CD4-positive, alpha-beta T cell treated with Interleukin-15 for 4 hours (primary cell): ENCODE measurements at regions not wholly inside any gene's neighbourhood (a gene's known extent, or its start where the extent isn't known, plus 50 kb on each side); places are given as distances from the start of the nearest gene placed in this dataset.
A peak's percentile ranks its signal among the peaks of the same experiment; 100 is the strongest.
"Not testable (repeated sequence)": the region's sequence is repeated elsewhere in the genome, so short reads cannot be mapped to it uniquely, and the experiment has no call there.

Source experiments
- DNase-seq: peaks from one replicate; pipeline ENCODE4 v3.0.0-alpha.2; 2020; ENCODE audit warnings: low spot score

DNA sequence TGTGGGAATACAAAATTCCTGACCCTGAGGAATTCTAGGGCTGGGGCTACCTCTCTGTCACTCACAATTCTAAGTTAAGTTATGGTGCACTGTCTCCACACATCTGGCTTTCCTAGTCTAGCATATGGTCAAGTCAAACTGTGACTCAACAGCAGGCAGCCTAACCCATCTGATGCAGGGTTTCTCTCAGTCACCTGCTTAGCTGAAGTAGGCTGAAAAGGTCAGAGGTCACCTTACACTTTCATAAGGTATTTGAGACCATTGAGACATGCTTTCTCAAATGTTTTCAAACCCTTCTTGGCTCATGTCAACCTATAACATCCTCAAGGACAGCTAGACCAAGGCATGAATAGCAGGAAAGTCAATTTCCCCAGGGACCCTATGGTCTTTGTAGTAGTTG is 196.5 kb upstream of the STK26 start:
- DNase-seq: no peak

DNA sequence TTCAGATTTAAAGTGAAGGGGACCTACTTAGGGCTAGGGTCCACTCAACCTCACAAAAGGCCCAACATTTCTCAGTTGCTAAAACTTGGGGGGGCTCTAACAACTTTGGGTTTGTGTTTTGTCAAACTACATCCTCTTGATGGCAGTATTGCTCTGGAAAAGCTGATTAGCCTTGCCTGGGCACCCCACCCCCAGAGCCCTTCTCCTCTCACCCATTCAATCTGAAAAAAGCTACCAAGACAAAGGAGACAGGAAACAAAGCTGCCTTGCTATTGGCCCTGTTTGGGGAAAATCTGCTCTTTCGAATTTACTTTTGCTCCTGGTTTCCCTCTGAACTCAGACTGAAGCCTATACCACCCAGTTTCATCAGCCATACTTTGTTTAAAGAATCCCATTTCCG is 195.2 kb upstream of the STK26 start:
- peak; percentile 43 for DNase-seq

DNA sequence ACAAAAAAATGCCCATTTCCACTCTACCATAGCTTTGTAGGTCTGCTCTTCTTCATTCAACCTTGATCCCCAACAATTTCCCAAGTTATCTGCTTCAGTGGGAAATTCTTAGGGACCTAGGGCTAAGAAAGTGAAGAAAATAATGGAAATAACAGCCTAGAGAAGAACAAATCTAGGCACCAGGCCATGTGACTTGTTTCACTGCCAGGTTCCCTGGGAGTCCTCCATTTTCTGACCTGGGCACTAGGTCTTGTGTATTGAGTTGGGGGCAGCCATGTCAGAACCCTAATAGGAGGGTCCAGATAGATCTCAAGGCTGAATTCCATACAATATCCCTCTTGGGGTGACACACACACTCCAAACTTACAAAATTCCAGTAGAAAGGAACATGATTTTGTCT is 194.6 kb upstream of the STK26 start:
- DNase-seq: no peak

DNA sequence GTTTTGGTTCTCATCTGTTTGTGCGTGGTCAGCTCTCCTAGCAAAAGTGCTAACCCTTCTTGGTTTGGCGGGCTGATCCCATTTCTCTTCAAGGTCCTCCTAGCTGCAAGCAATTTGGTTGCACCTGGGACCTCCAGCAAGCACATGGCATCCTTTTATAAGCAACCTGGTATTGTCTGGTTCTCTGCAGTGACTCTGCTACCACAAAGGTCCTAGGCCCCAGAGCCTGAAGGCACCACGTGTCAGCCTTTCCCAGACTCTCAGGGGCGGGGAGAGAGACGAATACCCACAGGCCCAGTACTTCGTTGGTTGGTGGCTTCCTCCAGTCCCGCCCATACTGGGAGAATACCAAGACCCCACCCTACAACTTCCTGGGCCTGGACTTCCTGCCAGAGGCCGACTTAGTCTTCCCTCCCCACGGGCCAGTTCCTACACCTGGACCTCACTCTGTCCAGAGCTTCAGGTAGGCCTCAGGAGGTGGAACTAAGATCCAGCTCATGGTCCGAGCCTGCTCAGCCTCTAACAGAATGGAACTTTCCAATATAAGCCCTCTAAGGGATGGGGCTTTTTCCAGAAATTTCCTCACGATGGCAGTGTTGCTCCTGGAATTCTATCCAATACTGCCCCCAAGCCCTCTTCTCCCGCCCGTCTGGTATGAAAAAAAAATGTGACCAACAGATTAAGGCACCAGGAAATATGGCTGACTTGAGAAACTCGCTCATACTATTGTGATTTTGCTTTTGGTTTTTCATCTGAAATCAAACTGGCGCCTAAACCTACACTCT is 192.5 kb upstream of the STK26 start:
- peak; percentile 59 for DNase-seq

DNA sequence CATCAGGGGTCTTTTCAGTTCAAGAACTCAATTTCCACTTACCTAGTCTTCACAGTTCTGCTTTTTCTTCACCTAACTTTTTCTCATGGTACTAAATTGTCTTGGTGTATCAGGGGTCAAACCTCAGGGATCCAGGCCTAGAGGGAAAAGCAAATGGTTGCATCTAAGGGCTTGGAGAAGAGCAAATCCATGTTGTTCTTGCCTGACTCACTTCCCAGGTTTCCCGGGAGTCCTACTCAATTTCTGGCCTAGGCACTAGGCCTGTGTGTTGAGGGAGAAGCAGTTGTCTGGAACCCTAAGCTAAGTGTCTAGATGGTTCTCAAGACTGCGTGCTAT is 191.9 kb upstream of the STK26 start:
- no peak for DNase-seq

DNA sequence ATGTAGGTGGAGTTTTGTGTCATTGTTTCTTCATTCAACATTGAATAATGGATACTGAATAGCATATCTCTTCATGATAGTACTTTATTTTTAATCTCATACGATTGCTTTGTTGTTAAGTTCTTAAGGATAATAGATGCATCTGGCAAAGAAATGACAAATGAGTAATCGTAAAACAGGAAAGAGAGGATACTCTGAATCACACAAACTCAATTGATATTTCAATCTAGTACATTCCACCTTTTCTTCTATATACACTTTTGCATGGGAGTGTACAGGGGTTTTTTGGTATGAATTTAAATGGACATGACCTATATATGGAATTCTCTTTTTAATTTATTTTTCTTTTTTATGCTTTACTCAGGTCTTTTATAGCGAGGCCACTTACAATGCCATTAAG is 186.9 kb upstream of the STK26 start:
- no peak for DNase-seq

DNA sequence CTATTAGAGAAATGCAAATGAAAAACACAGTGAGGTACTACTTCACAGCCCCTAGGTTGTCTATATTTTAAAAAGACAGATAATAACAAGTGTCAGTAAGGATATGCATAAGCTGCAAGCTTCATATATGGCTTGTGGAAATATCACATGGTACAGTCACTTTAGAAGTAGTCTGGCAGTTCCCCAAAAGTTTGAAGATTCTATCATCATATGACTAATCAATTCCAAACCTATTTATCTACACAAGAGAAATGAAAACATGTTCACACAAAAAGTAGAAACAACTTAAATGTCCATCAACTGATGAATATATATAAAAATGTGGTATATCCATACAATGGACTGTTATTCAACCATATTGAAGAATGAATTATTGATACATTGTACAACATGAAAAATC is 185.8 kb upstream of the STK26 start:
- DNase-seq: no peak

DNA sequence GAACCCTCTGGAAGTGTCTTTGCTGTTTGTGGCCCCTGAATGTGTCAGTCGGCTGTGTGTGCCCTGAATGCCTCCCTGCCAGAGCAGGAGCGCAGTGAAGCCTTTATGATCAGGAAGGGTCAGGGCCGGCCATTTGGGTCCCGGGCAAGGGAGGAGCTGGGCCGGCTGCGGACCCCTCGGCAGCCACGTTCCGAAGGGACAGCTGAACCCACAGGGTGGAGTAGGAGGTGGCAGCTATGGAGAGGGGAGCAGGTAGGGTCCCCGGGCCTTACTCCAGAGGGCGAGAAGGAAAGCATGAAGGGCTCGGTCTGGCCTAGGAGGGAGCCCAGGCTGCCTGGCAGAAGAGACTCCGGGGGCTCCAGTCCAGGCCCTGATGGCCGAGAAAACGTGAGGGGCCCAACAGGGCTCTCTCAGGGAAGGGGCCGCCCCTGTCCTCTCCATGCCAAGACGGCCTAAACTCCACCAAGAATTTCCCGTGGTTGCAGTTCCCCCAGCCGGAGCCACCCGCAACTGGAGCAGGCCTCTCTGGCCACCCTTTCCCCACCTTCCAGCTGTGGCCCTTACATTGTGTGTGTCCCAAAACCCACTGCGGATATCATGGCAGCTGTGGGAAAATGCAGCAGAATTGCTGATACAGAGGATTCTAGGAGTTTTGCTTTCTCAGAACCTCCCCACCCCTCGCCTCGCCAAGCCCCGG is 182.2 kb upstream of the STK26 start:
- DNase-seq: no peak

DNA sequence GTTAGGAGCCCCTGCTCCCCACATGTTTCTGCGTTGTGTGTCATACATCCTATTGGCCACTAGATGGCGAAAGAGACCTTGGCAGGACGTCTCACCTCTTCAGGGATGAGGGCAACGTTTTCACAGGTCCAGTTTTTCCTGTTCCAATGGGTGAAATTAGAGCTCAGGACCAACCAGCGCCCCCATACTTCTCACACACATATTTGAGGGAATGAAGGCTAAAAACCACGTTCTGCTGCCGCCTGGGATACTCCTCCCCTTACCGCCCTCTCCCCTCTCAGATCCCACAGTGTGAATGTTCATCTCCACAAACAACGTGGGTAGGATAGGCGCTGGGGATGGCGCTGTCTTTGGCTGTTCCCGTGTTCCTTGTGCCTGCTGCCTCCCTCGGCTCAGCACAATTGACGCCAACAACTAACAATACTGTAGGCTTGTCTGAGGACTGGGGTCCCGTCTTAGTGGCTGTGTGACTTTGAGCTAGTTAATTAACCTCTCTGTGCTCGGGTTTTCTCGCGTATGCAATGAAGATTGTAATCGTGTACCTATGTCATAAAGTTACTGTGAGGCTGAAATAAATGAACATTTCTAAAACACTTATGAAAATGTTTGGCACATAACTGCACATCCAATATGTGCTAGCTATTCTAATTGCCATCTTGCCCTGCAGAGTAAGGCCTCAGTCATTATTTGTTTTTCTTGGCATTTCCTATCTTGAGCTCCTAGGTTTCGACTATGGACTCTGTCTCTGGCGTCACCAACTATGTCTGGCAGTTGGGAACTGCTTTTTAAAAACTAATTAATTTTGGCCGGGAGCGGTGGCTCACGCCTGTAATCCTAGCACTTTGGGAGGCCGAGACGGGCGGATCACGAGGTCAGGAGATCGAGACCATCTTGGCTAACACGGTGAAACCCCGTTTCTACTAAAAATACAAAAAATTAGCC is 181.3 kb upstream of the STK26 start:
- DNase-seq: peak; percentile 50

DNA sequence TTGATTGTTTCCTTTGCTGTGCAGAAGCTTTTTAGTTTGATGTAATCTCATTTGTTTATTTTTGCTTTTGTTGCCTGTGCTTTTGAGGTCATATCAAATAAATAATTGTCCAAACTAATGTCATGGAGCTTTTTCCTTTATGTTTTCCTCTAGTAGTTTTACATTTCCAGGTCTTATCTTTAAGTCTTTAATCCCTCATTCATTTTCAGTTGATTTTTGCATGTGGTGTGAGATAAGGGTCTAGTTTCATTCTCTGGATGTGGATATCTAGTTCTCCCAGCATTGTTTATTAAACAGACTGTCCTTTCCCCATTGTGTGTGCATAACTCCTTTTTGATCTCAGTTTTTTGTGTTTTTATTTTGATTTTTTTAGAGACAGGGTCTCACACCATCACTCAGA is 179.1 kb upstream of the STK26 start:
- no peak for DNase-seq

DNA sequence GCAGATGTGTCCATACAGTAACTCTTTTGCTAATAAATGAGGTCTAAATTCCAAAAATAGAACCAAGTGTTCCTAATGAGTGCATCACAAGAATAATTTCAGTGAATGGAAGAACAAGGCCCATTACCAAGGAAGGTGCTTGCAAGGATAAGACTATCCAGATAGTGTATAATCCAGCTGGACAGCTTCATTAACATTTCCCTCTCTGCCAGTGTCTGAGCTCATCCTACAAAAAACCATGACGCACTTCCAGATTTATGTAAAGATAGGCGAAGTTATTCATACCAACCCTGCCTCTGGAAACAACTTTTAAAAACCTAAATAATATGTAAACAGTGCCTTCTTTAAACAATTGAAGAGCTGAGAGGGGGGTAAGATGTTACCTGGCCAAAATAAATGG is 177.9 kb upstream of the STK26 start:
- no peak for DNase-seq

DNA sequence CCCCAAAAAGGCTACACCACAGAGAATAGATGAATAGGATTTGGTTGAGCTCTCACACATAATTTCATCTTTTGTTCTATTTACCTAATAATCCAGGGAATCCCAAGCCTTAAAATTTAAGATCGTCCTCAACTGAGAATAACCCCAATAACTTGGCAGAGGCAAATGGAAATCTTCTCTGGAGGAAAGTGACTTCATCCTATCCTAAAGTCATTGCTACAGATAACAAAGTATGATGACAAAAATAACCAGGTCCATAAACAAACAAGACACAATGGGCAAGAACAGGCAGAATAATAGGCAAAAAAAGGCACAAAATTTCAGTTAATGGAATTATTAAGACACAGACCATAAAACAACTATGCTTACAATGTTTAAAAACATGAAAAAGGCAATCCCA is 177.3 kb upstream of the STK26 start:
- no peak for DNase-seq

DNA sequence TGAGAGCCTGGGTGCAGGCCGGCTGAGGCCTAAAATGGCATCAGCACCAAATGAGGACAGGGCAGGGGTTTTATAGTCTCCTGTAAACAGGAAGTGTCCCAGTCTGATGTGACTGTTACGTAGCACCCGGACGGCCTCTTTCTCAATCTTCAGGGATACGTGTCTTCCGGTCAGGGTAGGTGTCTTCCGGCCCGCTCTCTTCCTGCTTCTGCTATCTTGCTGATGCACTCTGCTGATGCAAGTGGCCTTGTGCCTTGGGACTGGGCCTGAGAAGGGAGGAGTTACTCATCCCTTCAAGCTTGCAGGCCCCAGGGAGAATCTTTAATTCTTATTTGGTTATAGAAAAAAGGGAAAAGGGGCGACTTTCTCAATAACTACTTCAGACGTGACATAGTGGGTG is 172.1 kb upstream of the STK26 start:
- not testable (repeated sequence) for DNase-seq

DNA sequence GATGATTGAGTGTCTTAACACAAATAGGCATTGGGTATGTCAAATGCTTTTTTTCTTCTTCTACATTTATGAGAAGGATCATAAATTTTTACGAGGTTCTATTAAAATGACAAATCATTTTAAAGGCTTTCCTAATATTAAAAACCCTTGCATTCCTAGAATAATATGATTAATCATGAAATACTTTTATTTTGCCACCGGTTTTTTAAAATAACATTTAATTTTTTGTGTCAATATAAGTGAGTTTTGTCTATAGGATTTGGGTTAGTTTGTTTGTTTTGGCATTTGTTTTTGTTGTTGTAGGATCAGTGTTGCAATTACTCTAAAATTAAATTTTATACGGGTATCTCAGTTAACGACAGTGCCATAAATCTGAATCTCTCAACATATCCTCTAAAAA is 169.7 kb upstream of the STK26 start:
- no peak for DNase-seq

DNA sequence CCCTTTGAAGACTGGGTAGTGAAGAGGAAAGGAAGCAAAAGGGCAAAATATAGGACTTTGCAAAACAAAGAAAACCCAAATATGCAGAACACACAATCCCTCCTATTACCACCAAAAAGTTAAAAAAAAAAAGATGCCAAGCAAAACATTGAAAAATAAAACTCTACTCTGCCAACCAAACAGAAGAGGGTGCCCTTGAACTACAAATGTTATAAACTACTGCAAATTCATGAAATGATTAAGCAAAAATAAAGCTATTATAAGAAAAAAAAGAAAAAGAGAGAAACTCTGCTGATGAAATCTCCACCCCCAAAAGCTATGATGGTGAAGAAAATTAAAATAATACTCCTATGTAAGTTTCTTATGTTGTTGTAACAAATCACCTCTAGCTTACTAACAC is 168.5 kb upstream of the STK26 start:
- DNase-seq: peak; percentile 1

DNA sequence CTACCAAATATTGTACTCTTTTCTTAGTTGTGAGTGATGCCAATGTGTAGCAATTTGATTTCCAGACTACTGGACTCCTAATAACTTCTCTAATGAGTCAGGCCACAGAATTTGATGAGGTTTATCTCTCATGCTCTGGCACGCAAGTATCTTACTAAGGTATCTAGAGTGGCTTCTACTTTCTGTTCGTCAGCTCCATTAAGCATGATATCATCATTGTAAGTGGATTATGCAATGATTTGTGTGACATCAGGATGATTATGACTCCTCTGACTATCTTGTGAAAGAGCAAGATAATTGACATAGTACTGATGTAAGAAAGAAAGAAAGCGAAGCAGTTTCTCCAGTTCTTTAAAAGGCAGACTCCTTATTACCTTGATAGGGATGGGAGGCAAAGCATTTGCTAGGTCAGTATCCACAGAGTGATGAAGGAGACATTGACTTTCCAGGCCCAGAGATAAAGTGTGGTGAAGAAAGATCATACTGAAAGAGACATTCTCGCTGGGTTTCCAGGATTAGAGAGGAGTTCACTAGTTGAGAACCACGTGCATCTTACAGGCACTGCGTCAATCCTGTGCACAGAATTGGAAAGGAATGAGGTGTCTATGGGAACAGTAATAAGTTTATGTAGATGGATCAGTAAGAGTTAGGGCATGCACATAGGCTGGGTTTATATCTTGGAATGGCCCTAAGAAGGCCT is 161.9 kb upstream of the STK26 start:
- DNase-seq: no peak

DNA sequence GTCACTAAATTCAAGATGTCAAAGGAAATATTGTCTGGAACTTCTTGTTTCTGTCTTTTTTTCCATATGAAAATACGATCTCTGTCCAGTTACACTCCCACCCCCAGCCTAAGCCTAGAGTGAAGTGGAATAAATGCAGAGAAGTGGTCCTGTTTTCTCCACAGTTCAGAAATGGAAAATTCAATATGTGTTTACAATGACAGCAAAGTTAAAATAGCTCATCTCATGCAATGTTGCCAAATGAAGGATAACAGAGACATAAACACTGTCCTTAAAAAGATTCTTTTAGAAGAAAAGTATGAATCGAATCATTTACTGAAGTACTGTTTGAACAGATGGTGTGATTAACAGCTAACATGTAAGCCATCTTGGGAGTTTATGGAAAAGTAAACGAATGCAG is 160.8 kb upstream of the STK26 start:
- DNase-seq: no peak

DNA sequence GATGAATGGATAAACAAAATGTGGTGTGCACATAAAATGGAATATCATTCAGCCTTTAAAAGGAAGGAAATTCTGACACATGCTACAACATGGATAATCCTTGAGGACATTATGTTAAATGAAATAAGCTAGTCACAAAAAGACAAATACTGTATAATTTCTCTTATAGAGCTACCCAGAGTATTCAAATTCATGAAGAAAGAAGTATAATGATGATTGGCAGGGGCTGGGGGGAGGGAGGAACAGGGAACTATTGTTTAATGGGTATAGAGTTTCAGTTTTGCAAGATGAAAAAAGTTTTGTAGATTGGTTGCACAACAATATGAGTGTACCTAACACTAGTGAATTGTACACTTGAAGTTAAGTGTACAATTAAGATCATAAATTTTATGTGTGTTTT is 153.9 kb upstream of the STK26 start:
- DNase-seq: no peak

DNA sequence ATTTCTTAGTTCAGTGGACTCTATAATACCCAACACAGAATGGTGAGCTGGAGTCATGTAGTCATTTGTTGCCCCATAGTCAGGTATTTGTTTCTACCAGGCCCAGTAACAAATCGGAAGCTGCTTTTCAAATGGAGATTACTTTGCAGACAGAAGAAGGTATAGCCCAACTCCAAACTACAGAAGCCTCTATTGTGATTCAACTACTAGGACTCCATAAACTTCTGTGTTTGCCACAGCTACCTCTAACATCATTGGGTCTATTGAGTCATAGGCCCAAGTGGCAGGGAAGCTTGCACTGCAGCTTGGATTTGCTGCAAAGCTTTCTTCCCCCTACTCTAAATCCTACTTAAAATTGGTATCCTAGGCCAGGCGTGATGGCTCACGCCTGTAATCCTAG is 148.8 kb upstream of the STK26 start:
- DNase-seq: no peak

DNA sequence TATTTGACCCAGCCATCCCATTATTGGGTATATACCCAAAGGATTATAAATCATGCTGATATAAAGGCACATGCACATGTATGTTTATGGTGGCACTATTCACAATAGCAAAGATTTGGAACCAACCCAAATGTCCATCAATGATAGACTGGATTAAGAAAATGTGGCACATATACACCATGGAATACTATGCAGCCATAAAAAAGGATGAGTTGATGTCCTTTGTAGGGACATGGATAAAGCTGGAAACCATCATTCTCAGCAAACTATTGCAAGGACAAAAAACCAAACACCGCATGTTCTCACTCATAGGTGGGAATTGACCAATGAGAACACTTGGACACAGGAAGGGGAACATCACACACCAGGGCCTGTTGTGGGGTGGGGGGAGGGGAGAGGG is 147.3 kb upstream of the STK26 start:
- DNase-seq: not testable (repeated sequence)

DNA sequence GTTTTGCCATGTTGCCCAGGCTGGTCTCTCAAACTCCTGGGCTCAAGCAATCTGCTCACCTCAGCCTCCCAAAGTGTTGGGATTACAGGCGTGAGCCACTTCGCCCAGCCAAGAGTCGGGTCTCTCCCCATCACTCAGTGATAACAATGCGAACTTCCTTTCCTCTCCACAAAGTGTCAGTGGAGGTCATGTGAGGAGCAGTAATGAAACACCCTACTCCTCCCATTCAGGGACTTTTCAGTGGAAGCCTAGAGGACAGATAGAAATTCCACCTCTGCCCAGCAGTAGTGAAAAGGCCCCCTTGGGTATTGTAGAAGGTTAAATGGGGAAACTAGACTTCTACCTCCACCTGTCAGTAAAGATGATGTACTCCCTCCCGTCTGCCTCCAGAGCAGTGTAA is 141.9 kb upstream of the STK26 start:
- DNase-seq: no peak

DNA sequence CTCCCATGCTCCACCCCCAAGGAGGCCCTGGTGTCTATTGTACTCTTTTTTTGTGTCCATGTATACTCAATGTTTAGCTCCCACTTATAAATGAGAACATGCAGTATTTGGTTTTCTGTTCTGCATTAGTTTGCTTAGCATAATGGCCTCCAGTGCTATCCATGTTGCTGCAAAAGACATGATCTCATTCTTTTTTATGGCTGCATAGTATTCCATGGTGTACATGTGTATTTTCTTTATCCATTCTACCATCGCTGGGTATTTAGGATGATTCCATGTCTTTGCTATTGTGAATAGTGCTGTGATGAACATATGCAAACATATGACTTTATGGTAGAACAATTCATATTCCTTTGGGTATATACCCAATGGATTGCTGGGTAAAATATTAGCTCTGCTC is 138.1 kb upstream of the STK26 start:
- DNase-seq: not testable (repeated sequence)
